Stimulated activated naive CD8-positive, alpha-beta T cell treated with anti-CD3 and anti-CD28 coated beads, Interleukin-15, Interleukin-2, amounts not matched to agents 100 ng/mL and 50 ng/mL, for 24 hours (primary cell): ENCODE measurements at regions not wholly inside any gene's neighbourhood (a gene's known extent, or its start where the extent isn't known, plus 50 kb on each side); places are given as distances from the start of the nearest gene placed in this dataset.
"Not testable (repeated sequence)": the region's sequence is repeated elsewhere in the genome, so short reads cannot be mapped to it uniquely, and the experiment has no call there.

Experiments
- H3K27ac Mint-ChIP-seq: one replicate; pipeline ENCODE4 v1.8.0; 2021; ENCODE audit warnings: mild to moderate bottlenecking, mixed read lengths
- H3K27me3 Mint-ChIP-seq: one replicate; pipeline ENCODE4 v1.8.0; 2021; ENCODE audit warnings: mixed read lengths
- H3K36me3 Mint-ChIP-seq: one replicate; pipeline ENCODE4 v1.8.0; 2021; ENCODE audit warnings: low read depth, mixed read lengths
- H3K4me1 Mint-ChIP-seq: one replicate; pipeline ENCODE4 v1.8.0; 2021; ENCODE audit warnings: low read depth, mixed read lengths
- H3K4me3 Mint-ChIP-seq: one replicate; pipeline ENCODE4 v1.8.0; 2021; ENCODE audit warnings: mild to moderate bottlenecking, mixed read lengths
- H3K9me3 Mint-ChIP-seq: one replicate; pipeline ENCODE4 v1.8.0; 2021; ENCODE audit warnings: mixed read lengths

- Mint-ChIP-seq H3K27me3 (no peaks in the 10 kb centered on the region), H3K4me3 (no peak overlapping the region), H3K36me3 (no peaks in the 10 kb centered on the region), H3K4me1 (no peaks in the 10 kb centered on the region), H3K27ac (no peak overlapping the region), H3K9me3 (no peaks in the 10 kb centered on the region)
Measured at GRCh38 chr12:127501916-127502315, 765.1 kb upstream of the TMEM132C start.

DNA sequence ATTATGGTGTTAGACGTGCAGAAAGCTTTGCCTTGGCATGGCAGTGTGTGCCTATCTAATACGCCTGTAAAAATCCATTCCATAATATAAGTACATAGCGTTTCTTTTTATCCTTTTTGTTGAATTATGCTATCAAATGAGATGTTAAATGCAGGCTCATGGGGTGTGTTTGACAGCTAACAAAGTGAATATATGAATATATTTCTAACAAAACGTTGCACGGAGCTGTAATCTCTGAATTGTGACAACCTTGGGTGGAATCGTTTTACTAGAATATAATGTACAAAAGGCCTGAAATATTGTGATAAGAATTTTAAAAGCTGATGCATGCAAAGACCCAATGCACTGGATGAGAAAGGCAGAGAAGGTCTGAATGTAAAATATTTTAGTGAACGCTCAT, 763.7 kb upstream of the TMEM132C start:
- peaks cover 4% of the 10 kb centered on the region for H3K9me3 Mint-ChIP-seq
- no peaks in the 10 kb centered on the region for H3K4me1 Mint-ChIP-seq
- no peak overlapping the region for H3K4me3 Mint-ChIP-seq
- no peaks in the 10 kb centered on the region for H3K36me3 Mint-ChIP-seq
- no peaks in the 10 kb centered on the region for H3K27me3 Mint-ChIP-seq
- no peak overlapping the region for H3K27ac Mint-ChIP-seq

DNA sequence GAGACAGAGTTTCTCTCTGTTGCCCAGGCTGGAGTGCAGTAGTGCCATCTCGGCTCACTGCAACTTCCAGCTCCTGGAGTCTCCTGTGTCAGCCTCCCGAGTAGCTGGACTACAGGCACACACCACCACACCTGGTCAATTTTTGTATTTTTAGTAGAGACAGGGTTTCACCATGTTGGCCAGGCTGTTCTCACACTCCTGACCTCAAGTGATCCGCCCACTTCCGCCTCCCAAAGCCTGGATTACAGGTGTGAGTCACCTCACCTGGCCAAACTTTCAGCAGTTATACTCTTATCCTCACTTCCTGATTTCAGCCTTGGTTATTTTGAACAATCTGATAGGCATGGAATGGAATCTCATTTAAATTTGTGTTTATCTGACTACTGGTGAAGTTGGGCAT, 763.0 kb upstream of the TMEM132C start:
- not testable (repeated sequence) for H3K4me1 Mint-ChIP-seq, H3K27ac Mint-ChIP-seq, H3K4me3 Mint-ChIP-seq, H3K9me3 Mint-ChIP-seq, H3K36me3 Mint-ChIP-seq, H3K27me3 Mint-ChIP-seq

DNA sequence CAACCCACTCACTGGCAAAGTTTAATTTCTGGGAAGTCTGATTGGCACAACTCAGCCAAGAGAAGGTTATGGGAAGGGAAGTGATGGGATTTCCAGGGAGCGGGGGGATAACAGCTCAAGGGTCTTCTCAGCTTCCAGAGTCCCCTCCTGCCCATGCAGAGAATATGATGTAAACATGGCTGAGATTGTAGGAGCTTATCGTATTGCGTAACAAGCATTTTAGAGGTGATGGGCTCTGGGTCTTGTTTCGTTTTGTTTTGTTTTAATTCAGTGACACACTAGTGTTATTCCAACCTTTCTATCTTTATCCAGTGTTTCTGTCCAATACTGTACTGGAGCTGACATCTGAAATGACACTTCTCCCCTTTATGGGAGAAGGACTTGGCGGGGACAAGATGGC, 762.1 kb upstream of the TMEM132C start:
- H3K27me3 Mint-ChIP-seq = no peaks in the 10 kb centered on the region
- no peak overlapping the region for H3K4me3 Mint-ChIP-seq
- H3K4me1 Mint-ChIP-seq = no peaks in the 10 kb centered on the region
- H3K9me3 Mint-ChIP-seq = peaks cover 4% of the 10 kb centered on the region
- H3K36me3 Mint-ChIP-seq = no peaks in the 10 kb centered on the region
- H3K27ac Mint-ChIP-seq = no peak overlapping the region

GRCh38 chr12:127507341-127507740, 759.6 kb upstream of the TMEM132C start:
- no peak overlapping the region for H3K27ac Mint-ChIP-seq
- H3K9me3 Mint-ChIP-seq = peaks cover 4% of the 10 kb centered on the region
- H3K36me3 Mint-ChIP-seq = no peaks in the 10 kb centered on the region
- H3K27me3 Mint-ChIP-seq = no peaks in the 10 kb centered on the region
- H3K4me3 Mint-ChIP-seq = no peak overlapping the region
- no peaks in the 10 kb centered on the region for H3K4me1 Mint-ChIP-seq

DNA sequence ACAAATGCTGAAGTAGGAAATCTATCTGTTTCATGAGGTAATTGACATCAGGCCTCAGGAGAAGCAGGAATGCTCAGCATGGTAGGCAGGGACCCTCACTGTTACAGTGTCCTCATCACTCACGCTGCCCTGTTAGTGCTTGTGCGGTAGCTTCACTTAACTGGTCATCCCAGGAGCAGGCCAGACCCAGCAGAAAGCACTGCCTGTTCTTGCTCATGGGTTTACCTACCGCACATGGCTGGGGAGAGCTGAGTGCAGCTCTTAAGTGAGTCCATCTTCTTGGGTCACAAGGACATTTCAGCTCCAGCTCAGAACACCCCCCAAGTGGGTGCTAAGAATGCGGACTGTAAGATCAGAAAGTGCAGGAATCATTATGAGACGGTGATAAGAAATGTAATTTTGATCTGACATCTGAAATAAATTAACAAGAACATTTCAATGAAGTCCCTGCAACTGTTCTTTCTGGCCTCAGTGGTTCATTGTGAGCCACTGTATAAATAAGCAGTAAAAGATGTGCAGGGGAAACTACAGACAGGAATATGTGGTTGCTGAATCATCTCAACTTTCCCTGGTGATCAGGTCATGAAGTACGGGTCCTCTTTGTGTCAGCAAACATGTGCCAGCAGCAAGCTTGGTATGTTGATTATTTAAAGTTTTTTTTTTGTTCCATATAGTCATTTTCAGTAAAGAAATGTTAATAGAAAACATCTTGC, 757.7 kb upstream of the TMEM132C start:
- Mint-ChIP-seq H3K9me3 (peaks cover 4% of the 10 kb centered on the region), H3K27me3 (no peaks in the 10 kb centered on the region), H3K4me3 (no peak overlapping the region), H3K4me1 (no peaks in the 10 kb centered on the region), H3K36me3 (no peaks in the 10 kb centered on the region), H3K27ac (no peak overlapping the region)

- no peaks in the 10 kb centered on the region for H3K36me3 Mint-ChIP-seq
- H3K27ac Mint-ChIP-seq = no peak overlapping the region
- no peak overlapping the region for H3K4me3 Mint-ChIP-seq
- peaks cover 2% of the 10 kb centered on the region for H3K9me3 Mint-ChIP-seq
- H3K27me3 Mint-ChIP-seq = no peaks in the 10 kb centered on the region
- no peaks in the 10 kb centered on the region for H3K4me1 Mint-ChIP-seq
Measured at GRCh38 chr12:127515941-127516340, 751.0 kb upstream of the TMEM132C start.

GRCh38 chr12:127516467-127516866, 750.5 kb upstream of the TMEM132C start:
- Mint-ChIP-seq H3K9me3 (peaks cover 5% of the 10 kb centered on the region), H3K27ac (no peak overlapping the region), H3K27me3 (no peaks in the 10 kb centered on the region), H3K4me3 (no peak overlapping the region), H3K36me3 (no peaks in the 10 kb centered on the region), H3K4me1 (no peaks in the 10 kb centered on the region)

- H3K27ac Mint-ChIP-seq = no peak overlapping the region
Measured at GRCh38 chr12:127519779-127520178, 747.2 kb upstream of the TMEM132C start.

GRCh38 chr12:127526925-127527324, 740.0 kb upstream of the TMEM132C start:
- H3K4me3 Mint-ChIP-seq = no peak overlapping the region
- H3K4me1 Mint-ChIP-seq = no peaks in the 10 kb centered on the region
- no peak overlapping the region for H3K27ac Mint-ChIP-seq
- no peaks in the 10 kb centered on the region for H3K9me3 Mint-ChIP-seq
- H3K27me3 Mint-ChIP-seq = no peaks in the 10 kb centered on the region
- H3K36me3 Mint-ChIP-seq = no peaks in the 10 kb centered on the region

More at GRCh38 chr12:127519779-127520178, 747.2 kb upstream of the TMEM132C start:
- H3K9me3 Mint-ChIP-seq = peaks cover 5% of the 10 kb centered on the region
- no peak overlapping the region for H3K4me3 Mint-ChIP-seq
- H3K27me3 Mint-ChIP-seq = no peaks in the 10 kb centered on the region
- H3K36me3 Mint-ChIP-seq = no peaks in the 10 kb centered on the region
- no peaks in the 10 kb centered on the region for H3K4me1 Mint-ChIP-seq

- Mint-ChIP-seq H3K27ac (no peak overlapping the region), H3K27me3 (no peaks in the 10 kb centered on the region), H3K4me1 (no peaks in the 10 kb centered on the region), H3K36me3 (no peaks in the 10 kb centered on the region), H3K9me3 (no peaks in the 10 kb centered on the region), H3K4me3 (no peak overlapping the region)
Measured at GRCh38 chr12:127528551-127528950, 738.4 kb upstream of the TMEM132C start.

- Mint-ChIP-seq H3K4me1 (no peaks in the 10 kb centered on the region), H3K36me3 (no peaks in the 10 kb centered on the region), H3K9me3 (peaks cover 6% of the 10 kb centered on the region), H3K4me3 (no peak overlapping the region), H3K27me3 (no peaks in the 10 kb centered on the region), H3K27ac (no peak overlapping the region)
Measured at GRCh38 chr12:127531542-127531941, 735.4 kb upstream of the TMEM132C start.

DNA sequence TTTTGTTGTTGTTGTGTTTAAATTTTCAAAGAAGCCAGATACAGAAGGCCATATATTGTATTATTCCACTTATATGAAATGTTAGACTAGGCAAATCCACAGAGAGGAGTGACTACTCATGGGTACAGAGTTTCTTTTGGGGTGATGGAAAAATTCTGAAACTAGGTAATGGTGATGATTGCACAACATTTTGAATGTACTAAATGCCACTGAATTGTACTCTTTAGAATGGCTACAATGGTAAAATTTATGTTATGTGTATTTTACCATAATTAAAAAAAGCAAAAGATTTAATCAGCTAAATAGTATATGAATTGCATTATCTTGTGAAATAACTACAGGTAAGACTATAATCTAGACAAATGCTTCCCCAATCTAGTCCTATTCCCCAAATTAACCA, 733.6 kb upstream of the TMEM132C start:
- H3K4me1 Mint-ChIP-seq = no peaks in the 10 kb centered on the region
- peaks cover 6% of the 10 kb centered on the region for H3K9me3 Mint-ChIP-seq
- H3K27ac Mint-ChIP-seq = no peak overlapping the region
- no peaks in the 10 kb centered on the region for H3K36me3 Mint-ChIP-seq
- no peaks in the 10 kb centered on the region for H3K27me3 Mint-ChIP-seq
- no peak overlapping the region for H3K4me3 Mint-ChIP-seq

DNA sequence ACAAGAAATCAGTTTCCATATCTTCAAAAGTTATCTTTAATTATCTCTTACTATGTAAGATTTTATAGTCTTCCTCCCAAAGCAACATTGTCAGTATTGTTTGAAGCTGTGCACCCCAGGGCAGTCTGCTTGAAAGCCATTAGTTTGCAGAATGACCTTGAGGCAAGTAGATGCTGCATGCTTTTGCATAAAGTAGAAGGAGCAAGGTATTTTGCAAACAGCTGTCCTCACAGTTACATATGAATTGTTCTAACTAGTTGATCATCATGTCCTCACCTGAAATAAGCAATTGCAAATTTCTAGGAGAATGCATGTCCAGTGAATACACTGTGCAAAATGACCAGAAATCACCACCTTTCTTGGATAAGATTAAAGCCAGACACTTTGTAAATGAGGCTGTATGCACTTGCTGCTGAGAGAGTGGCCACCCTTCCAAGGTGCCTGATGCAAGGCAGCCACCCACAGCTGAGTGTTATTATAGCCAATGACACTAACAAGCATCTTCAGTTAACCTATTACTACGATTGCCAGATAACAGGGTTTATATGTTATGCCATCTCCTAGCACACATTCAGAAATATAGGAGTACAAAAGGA, 730.0 kb upstream of the TMEM132C start:
- Mint-ChIP-seq H3K27me3 (no peaks in the 10 kb centered on the region), H3K4me1 (no peaks in the 10 kb centered on the region), H3K36me3 (no peaks in the 10 kb centered on the region), H3K27ac (no peak overlapping the region), H3K9me3 (peaks cover 6% of the 10 kb centered on the region), H3K4me3 (no peak overlapping the region)

- Mint-ChIP-seq H3K27ac (no peak overlapping the region), H3K9me3 (peaks cover 6% of the 10 kb centered on the region), H3K4me1 (no peaks in the 10 kb centered on the region), H3K36me3 (no peaks in the 10 kb centered on the region), H3K4me3 (no peak overlapping the region), H3K27me3 (no peaks in the 10 kb centered on the region)
Measured at GRCh38 chr12:127538316-127538715, 728.7 kb upstream of the TMEM132C start.
